ENCODE measurements at regions not wholly inside any gene's neighbourhood (a gene's known extent, or its start where the extent isn't known, plus 50 kb on each side); places are given as distances from the start of the nearest gene placed in this dataset.

DNA sequence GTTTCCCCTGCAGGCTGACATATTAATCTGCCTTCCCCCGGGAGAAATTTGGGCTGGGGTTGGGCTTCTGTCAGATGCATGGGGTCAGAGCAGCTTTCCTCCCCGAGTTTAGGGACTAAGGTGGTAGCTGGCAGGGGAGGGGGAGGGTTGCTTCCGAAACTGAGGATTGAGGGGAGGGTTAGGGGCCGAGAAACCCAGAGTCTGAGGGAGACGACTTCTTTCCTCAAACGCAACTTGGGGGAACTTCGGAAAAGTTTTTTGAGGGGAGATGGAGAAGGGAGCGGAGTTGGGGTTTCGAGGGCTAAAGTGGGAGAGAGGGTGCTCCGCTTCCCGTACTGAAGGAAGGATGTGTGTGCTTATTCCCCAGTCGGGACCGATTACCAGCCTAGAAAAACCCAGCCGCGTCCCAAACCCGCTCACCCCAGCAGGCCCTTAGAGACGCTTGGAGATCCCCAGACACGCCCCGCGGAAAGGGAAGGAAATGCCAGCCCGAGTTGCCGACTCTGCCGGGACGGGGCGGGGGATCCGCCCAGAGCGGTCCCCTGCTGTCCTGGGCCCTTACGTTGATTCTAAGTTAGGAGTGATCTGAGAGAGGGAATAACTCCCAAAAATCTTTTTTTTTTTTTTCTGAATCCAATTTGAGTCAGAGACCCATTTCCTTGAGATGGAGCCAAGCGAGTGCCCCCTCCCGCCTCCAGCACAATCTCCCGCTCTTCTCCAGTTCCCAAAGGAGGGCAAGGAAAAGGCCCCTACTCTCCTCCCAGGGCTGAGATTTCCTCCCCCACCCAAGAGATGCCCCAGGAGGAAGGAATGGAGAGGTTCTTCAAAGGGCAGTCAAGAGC lies 61.9 kb downstream of the SMUG1 start:
- Histone ChIP-seq H3K4me3 (ENCODE audit: low read depth in 1 of 2, low read length in 1 of 2) (no peak overlapping the region), H3K4me1 (ENCODE audit: control insufficient read depth in 1 of 2, insufficient read depth in 1 of 2, low read depth in 1 of 2, low read length in 1 of 2) (no peaks in the 10 kb centered on the region), H3K27ac (no peak overlapping the region), H3K36me3 (no peaks in the 10 kb centered on the region), H3K27me3 (peaks cover 100% of the 10 kb centered on the region), H3K9me3 (no peaks in the 10 kb centered on the region)
- no peak for TF ChIP-seq CTCF (IDR thresholded peaks at IDR 0.05)

- no peaks in the 10 kb centered on the region for H3K36me3 ChIP-seq
- TF ChIP-seq CTCF (IDR thresholded peaks at IDR 0.05) = no peak
- H3K27ac ChIP-seq = no peak overlapping the region
These were observed 61.1 kb downstream of the SMUG1 start for GRCh38 chr12:54127538-54128259.

GRCh38 chr12:54128416-54128815 lies 60.4 kb downstream of the SMUG1 start:
- TF ChIP-seq CTCF (IDR thresholded peaks at IDR 0.05) = no peak
- Histone ChIP-seq H3K4me3 (ENCODE audit: low read depth in 1 of 2, low read length in 1 of 2) (no peak overlapping the region), H3K9me3 (no peaks in the 10 kb centered on the region), H3K27me3 (peaks cover 100% of the 10 kb centered on the region), H3K27ac (no peak overlapping the region), H3K36me3 (no peaks in the 10 kb centered on the region), H3K4me1 (ENCODE audit: control insufficient read depth in 1 of 2, insufficient read depth in 1 of 2, low read depth in 1 of 2, low read length in 1 of 2) (no peaks in the 10 kb centered on the region)

More at GRCh38 chr12:54127538-54128259, 61.1 kb downstream of the SMUG1 start:
- Histone ChIP-seq H3K9me3 (no peaks in the 10 kb centered on the region), H3K4me1 (ENCODE audit: control insufficient read depth in 1 of 2, insufficient read depth in 1 of 2, low read depth in 1 of 2, low read length in 1 of 2) (no peaks in the 10 kb centered on the region), H3K4me3 (ENCODE audit: low read depth in 1 of 2, low read length in 1 of 2) (no peak overlapping the region), H3K27me3 (peaks cover 100% of the 10 kb centered on the region)

- Histone ChIP-seq H3K27ac (no peak overlapping the region), H3K4me3 (ENCODE audit: low read depth in 1 of 2, low read length in 1 of 2) (no peak overlapping the region), H3K36me3 (no peaks in the 10 kb centered on the region), H3K27me3 (peaks cover 100% of the 10 kb centered on the region), H3K4me1 (ENCODE audit: control insufficient read depth in 1 of 2, insufficient read depth in 1 of 2, low read depth in 1 of 2, low read length in 1 of 2) (no peaks in the 10 kb centered on the region), H3K9me3 (no peaks in the 10 kb centered on the region)
- no peak for TF ChIP-seq CTCF (IDR thresholded peaks at IDR 0.05)
These were observed 59.5 kb downstream of the SMUG1 start for GRCh38 chr12:54129028-54129903.

Measured in neutrophil (primary cell).